Astrocyte of the spinal cord (primary cell): ENCODE measurements at regions not wholly inside any gene's neighbourhood (a gene's known extent, or its start where the extent isn't known, plus 50 kb on each side); places are given as distances from the start of the nearest gene placed in this dataset.

Experiments
- DNase-seq: peaks from one replicate; pipeline ENCODE4 v3.0.0; 2011; ENCODE audit warnings: low read depth, low spot score
- H3K4me3 ChIP-seq: 2 replicates; pipeline ENCODE4 v1.5.1; 2011; ENCODE audit warnings: low read depth, mild to moderate bottlenecking, low read length, moderate library complexity
- in situ Hi-C: cut with HindIII; loops from 2 replicates; pipeline ENCODE4 v1.10.0; 2017; ENCODE audit warnings: low sequenced_read_pairs
- TF ChIP-seq, protein P1 (sequence below): IDR thresholded peaks from 2 replicates; pipeline ENCODE4 v1.5.1; 2012; ENCODE audit warnings: low read depth, mild to moderate bottlenecking, low read length, inconsistent platforms

DNA sequence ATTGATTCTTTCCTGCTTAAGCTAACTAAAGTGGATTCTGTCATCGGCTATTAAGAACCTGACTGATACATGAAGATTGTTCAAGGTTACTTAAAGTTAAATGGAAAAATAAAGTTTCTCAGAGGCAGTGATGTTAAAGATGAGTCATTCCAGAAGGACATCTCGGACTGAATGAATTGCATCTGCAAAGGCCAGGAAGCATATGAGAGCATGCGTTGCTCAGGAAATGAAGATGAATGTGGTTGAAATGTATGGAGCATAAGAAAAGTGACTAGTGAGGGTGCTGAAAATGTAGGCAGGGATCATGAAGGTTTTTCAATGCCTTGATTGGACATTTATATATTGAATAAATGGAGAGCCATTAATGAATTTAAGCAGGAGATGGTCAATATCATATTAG lies 133.9 kb upstream of the GHITM start:
- no peak overlapping the region for H3K4me3 ChIP-seq
- in situ Hi-C loops, result no loop called here
- DNase-seq, result no peak
- TF ChIP-seq, protein P1, sequence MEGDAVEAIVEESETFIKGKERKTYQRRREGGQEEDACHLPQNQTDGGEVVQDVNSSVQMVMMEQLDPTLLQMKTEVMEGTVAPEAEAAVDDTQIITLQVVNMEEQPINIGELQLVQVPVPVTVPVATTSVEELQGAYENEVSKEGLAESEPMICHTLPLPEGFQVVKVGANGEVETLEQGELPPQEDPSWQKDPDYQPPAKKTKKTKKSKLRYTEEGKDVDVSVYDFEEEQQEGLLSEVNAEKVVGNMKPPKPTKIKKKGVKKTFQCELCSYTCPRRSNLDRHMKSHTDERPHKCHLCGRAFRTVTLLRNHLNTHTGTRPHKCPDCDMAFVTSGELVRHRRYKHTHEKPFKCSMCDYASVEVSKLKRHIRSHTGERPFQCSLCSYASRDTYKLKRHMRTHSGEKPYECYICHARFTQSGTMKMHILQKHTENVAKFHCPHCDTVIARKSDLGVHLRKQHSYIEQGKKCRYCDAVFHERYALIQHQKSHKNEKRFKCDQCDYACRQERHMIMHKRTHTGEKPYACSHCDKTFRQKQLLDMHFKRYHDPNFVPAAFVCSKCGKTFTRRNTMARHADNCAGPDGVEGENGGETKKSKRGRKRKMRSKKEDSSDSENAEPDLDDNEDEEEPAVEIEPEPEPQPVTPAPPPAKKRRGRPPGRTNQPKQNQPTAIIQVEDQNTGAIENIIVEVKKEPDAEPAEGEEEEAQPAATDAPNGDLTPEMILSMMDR, result no peak

DNA sequence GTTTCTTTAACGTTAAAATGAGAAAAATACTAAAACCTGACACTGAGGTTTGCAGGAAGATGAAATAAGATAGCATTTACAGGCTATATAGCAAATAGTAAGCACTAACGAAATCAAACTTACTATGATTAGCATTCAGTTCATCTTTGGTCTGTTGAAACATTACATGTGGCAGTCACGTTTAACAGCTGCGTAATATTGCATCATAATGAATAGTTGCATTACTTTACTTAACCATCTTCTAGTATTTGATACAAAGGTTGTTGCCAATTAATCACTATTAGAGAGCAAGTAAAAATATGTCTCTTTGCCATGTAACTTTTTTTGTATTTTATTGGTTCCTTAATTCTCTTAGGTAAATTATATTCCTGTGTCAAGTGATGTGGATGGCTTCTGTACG lies 131.8 kb upstream of the GHITM start:
- TF ChIP-seq, protein P1, result no peak
- H3K4me3 ChIP-seq, result no peak overlapping the region
- DNase-seq, result no peak
- in situ Hi-C loops, result no loop called here

DNA sequence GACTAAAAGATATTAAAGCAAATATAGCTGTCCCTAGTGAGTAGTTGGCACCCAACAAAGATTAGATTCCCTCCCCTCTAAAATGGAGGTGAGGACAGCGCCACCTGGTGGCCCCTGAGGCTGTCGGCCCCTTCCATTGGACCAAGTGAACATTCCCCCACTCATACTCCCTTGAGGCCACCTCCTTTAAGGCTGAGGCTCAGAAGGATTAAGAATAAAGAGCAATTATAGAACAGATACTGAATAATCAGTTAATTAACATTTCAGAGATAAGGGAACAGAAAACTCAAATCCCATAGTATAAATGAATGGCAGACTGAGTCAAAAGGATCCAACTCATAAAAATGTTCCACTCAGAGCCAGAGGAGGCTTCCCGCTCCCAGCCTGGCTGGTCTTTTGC lies 130.4 kb upstream of the GHITM start:
- TF ChIP-seq, protein P1, result peak; percentile 35
- no peak for DNase-seq
- in situ Hi-C loops, result no loop called here
- no peak overlapping the region for H3K4me3 ChIP-seq

DNA sequence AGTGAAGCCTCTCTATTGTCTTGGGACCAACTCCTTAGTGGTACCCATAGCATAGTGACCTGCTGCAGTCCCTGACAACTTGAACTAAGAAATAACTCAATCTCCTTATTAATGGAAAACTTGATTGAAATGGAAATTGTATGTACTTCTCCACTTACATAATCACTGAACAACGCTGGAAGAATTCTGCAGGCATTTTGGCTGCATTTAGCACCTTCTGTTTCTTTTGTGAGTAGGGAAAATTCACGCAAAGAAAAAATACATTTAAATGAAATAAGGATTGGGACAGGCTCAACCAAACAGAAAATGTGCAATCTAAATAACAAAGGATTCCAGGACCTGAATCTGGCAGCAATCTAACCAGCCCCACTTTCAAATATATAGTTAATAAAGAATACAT lies 126.9 kb upstream of the GHITM start:
- TF ChIP-seq, protein P1, result no peak
- in situ Hi-C loops, result no loop called here
- no peak overlapping the region for H3K4me3 ChIP-seq
- DNase-seq, result no peak

DNA sequence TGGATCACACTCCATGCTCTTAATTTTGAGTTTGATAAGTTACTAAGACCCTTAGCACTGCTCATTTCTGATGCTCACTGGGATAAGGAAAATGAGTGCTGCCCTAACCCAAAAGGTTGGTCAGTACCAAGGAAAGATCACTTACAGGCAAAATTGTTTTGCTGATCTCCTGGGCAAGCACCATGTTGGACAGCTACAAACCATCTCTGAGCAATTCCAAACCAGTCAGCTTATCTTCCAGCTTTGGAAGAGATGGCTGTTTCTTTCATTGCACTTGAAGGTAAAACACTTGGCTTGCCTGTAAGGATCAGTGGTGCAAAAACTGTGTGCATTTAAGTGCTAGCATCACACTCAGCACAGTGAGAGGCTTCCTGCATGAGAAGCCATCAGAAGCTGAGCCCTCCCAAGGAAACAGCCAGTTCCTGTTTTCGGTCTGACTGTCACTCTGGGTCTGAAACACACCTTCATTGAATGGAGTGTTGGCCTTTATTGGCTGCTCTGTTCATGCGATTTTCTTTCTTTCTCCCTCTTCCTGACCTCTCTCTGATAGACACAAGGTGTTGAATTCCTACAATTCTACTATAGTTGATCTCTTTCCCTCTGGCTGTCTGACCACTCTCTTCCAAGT lies 126.4 kb upstream of the GHITM start:
- no peak overlapping the region for H3K4me3 ChIP-seq
- DNase-seq, result no peak
- in situ Hi-C loops, result no loop called here
- TF ChIP-seq, protein P1, result no peak

DNA sequence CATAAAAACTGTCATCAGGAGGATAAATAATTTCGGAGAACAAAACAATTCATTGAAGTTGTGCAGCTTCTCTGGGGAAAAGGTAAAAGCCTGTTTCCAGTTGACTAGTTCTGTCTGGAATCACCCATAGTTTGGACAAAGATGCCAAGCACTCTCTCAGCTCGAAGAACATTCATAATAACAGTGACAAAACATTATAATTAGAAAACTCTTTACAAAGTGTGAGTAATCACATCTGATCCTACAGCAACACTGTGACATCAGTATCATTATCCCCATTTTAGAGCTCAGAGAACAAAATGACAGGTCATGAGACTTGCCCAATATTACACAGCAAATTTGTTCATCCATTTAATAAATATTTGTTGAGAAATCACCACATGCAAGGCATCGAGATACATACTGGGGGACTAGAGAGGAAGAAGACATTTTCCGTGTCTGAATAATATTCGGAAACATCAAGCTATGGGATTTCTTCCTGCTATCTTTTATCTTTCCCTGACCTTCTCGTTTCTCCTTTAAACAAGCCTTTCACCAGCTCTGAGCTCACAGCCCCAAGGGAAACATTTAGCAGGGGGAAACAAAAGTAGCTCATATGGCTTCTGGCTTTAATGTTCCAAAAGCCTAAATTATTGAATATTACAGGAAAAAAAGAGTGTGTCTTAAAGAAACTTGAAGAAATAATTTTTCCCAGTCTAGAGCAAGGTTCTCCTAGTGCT lies 123.3 kb upstream of the GHITM start:
- TF ChIP-seq, protein P1, result no peak
- no peak overlapping the region for H3K4me3 ChIP-seq
- no peak for DNase-seq
- in situ Hi-C loops, result no loop called here
